Right lobe of liver (tissue), 6 donors: ENCODE measurements at regions not wholly inside any gene's neighbourhood (a gene's known extent, or its start where the extent isn't known, plus 50 kb on each side); places are given as distances from the start of the nearest gene placed in this dataset.

ENCODE experiments used
- ATAC-seq, 4 donors: fragments of 200-7000 bp; cut with Tn5 transposase; one replicate each; pipeline ENCODE4 v1.9.1; 2020; ENCODE audit warnings: mild to moderate bottlenecking in 4 of 4, moderate library complexity in 4 of 4
- DNase-seq, 3 donors: peaks; one replicate each; pipeline ENCODE4 v3.0.0-alpha.2; 2020
- H3K27ac ChIP-seq, 3 donors: fragments of 200-600 bp; one replicate each; pipeline ENCODE4 v1.8.0; 2022
- H3K27me3 ChIP-seq, 2 donors: fragments of 200-600 bp; one replicate each; pipeline ENCODE4 v1.8.0; 2022
- H3K36me3 ChIP-seq, 4 donors: fragments of 200-600 bp; sonication (generic) in 1 of 4; one replicate each; pipeline versions ENCODE4 v1.5.1 to v1.8.0; 2017 to 2022; ENCODE audit warnings: control low read depth in 1 of 4
- H3K4me1 ChIP-seq, 4 donors: fragments of 200-600 bp; sonication (generic) in 1 of 4; one replicate each; pipeline versions ENCODE4 v1.5.1 to v1.8.0; 2017 to 2022; ENCODE audit warnings: control low read depth in 1 of 4
- H3K4me3 ChIP-seq, 3 donors: fragments of 200-600 bp; one replicate each; pipeline ENCODE4 v1.8.0; 2022
- H3K9me3 ChIP-seq, 4 donors: fragments of 200-600 bp; sonication (generic) in 1 of 4; one replicate each; pipeline versions ENCODE4 v1.5.1 to v1.8.0; 2017 to 2022; ENCODE audit warnings: control low read depth in 1 of 4
- CTCF ChIP-seq, 4 donors: fragments of 200-600 bp in 3 of 4; fragments of 450-650 bp in 1 of 4; IDR thresholded peaks; one replicate each; pipeline versions ENCODE4 v1.5.1 to v1.8.0; 2016 to 2022; ENCODE audit warnings: antibody characterized with exemption in 4 of 4, mild to moderate bottlenecking in 2 of 4
- POLR2A ChIP-seq: fragments of 450-650 bp; IDR thresholded peaks from one replicate; pipeline ENCODE4 v1.6.1; 2017; ENCODE audit warnings: antibody characterized with exemption, mild to moderate bottlenecking
- WGBS: methylation state at CpG from one replicate; pipeline ENCODE4 v1.1.6; 2018; ENCODE audit warnings: low coverage, low lambda C conversion rate; ENCODE audit not compliant: insufficient coverage; ENCODE audit errors: missing lambda C conversion rate; 5-methylcytosine and 5-hydroxymethylcytosine counted together
- intact Hi-C, 2 donors: fragments of 100-400 bp; cut with DNase I; formaldehyde crosslinking; loops; one replicate each; pipeline versions ENCODE4 v1.11.2 to v1.14.1; 2022
- donor health status: DM: no; HTN: yes; CAD: no.
- donor health status: DM: no; HTN: no; CAD: no.
- donor health status: DM: no; HTN: no; CAD: no.
- donor health status: DM: no; HTN: yes; CAD: no.
- donor health status: DM: no; HTN: yes; CAD: no.

- WGBS, result 10% methylated on average over 1 of the region's 1 CpG
- Histone ChIP-seq H3K9me3 (no peaks in the 10 kb centered on the region), H3K27me3 (no peaks in the 10 kb centered on the region), H3K27ac (no peak overlapping the region), H3K4me3 (no peak overlapping the region), H3K36me3 (no peaks in the 10 kb centered on the region), H3K4me1 (no peaks in the 10 kb centered on the region)
- ATAC-seq, result peak; percentile 54 to 77 (median 60)
- intact Hi-C loops, result no loop called here
- no peak for DNase-seq
- no peak for TF ChIP-seq POLR2A
- peak; percentile 30 to 54 (median 44) for TF ChIP-seq CTCF (IDR thresholded peaks at IDR 0.05)
Measured at GRCh38 chr1:88549536-88549935, 134.5 kb upstream of the PKN2 start.

DNA sequence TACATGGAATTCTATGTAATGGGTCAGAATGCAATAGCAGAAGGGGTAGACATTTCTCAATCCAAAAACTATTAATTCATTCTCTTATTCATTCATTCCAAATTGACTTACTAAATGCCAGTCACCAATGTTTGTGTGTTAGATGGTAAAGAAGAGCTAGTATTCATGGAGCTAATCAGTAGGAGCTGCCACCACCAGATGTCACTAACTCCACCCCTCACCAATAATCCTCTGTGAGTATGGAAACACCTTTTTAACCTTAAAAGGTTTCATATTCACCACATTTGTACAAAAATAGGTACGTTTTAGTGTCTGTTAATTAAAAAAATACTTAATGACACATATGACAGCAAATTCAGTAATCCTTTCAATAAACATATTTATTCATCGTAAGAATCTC, 131.8 kb upstream of the PKN2 start:
- peak; percentile 12 to 45 (median 36) for TF ChIP-seq CTCF (IDR thresholded peaks at IDR 0.05)
- no peak for TF ChIP-seq POLR2A
- Histone ChIP-seq H3K36me3 (no peaks in the 10 kb centered on the region), H3K4me3 (no peak overlapping the region), H3K9me3 (no peaks in the 10 kb centered on the region), H3K27ac (no peak overlapping the region), H3K4me1 (no peaks in the 10 kb centered on the region), H3K27me3 (no peaks in the 10 kb centered on the region)
- no peak for DNase-seq
- intact Hi-C loops, result no loop called here
- 73% methylated on average over 2 of the region's 2 CpGs for WGBS
- ATAC-seq, result peak in 3 of 4 donors; percentile 49 to 57 (median 53)

- Histone ChIP-seq H3K9me3 (no peaks in the 10 kb centered on the region), H3K27me3 (no peaks in the 10 kb centered on the region), H3K4me1 (no peaks in the 10 kb centered on the region), H3K4me3 (no peak overlapping the region), H3K36me3 (no peaks in the 10 kb centered on the region), H3K27ac (no peak overlapping the region)
- intact Hi-C loops, result no loop called here
- DNase-seq (no peak), ATAC-seq (no peak)
- 73% methylated on average over 3 of the region's 3 CpGs for WGBS
- no peak for TF ChIP-seq CTCF (IDR thresholded peaks at IDR 0.05)
- TF ChIP-seq POLR2A, result no peak
Measured at GRCh38 chr1:88557014-88557413, 127.1 kb upstream of the PKN2 start.

- H3K27ac ChIP-seq, result no peak overlapping the region
- ATAC-seq (no peak), DNase-seq (no peak)
- H3K27me3 ChIP-seq, result no peaks in the 10 kb centered on the region
- H3K4me3 ChIP-seq, result no peak overlapping the region
- no peaks in the 10 kb centered on the region for H3K36me3 ChIP-seq
- TF ChIP-seq CTCF (IDR thresholded peaks at IDR 0.05), result no peak
- no peak for TF ChIP-seq POLR2A
- H3K4me1 ChIP-seq, result no peaks in the 10 kb centered on the region
- intact Hi-C loops, result no loop called here
- H3K9me3 ChIP-seq, result no peaks in the 10 kb centered on the region
- 88% methylated on average over 3 of the region's 3 CpGs for WGBS
Measured at GRCh38 chr1:88560621-88561020, 123.5 kb upstream of the PKN2 start.

- intact Hi-C loops, result no loop called here
- WGBS, result 47% methylated on average over 3 of the region's 3 CpGs
Measured at GRCh38 chr1:88562991-88563390, 121.1 kb upstream of the PKN2 start.

More at GRCh38 chr1:88562991-88563390, 121.1 kb upstream of the PKN2 start:
- Histone ChIP-seq H3K4me1 (no peaks in the 10 kb centered on the region), H3K9me3 (no peaks in the 10 kb centered on the region), H3K4me3 (no peak overlapping the region), H3K27me3 (no peaks in the 10 kb centered on the region), H3K27ac (no peak overlapping the region), H3K36me3 (no peaks in the 10 kb centered on the region)
- no peak for ATAC-seq
- DNase-seq, result no peak
- TF ChIP-seq CTCF (IDR thresholded peaks at IDR 0.05) (no peak), POLR2A (no peak)
